ENCODE measurements at regions not wholly inside any gene's neighbourhood (a gene's known extent, or its start where the extent isn't known, plus 50 kb on each side); places are given as distances from the start of the nearest gene placed in this dataset.

GRCh38 chr18:46386788-46387187 lies 270.2 kb downstream of the LOXHD1 start:
- Histone ChIP-seq H3K4me1 (ENCODE audit: control insufficient read depth, insufficient read depth, low read length) (0 out of 2 replicates have a peak, but pooled peaks cover 9% of the 10 kb centered on the region), H3K4me3 (ENCODE audit: low read depth in 2 of 2, low read length in 2 of 2) (no peak overlapping the region), H3K9me3 (ENCODE audit: control insufficient read depth, insufficient read depth, low read depth, low read length) (no peaks in the 10 kb centered on the region), H3K36me3 (ENCODE audit: control insufficient read depth, insufficient read depth, low read length) (no peaks in the 10 kb centered on the region), H3K27ac (ENCODE audit: low read length) (no peak overlapping the region; the same call in 1 of the 2 replicates), H3K27me3 (ENCODE audit: control insufficient read depth, insufficient read depth, low read length) (no peaks in the 10 kb centered on the region)
- POLR2A ChIA-PET = no interaction called here
- CTCF ChIA-PET = no interaction called here
- DNase-seq (ENCODE audit: low read depth, low spot score) (no peak), ATAC-seq (no peak)
- no peak for TF ChIP-seq CTCF (IDR thresholded peaks at IDR 0.05)
- intact Hi-C loops (cut with micrococcal nuclease; ENCODE audit: unreplicated experiment) (no loop called here), in situ Hi-C loops (cut with HindIII; ENCODE audit: low pct_unique_long_range_greater_than_20kb, low sequenced_read_pairs) (no loop called here)
- BruUV-seq (replicated peaks) = no TSS peak

GRCh38 chr18:46387441-46388131 lies 269.4 kb downstream of the LOXHD1 start:
- no TSS peak for BruUV-seq (replicated peaks)
- H3K27ac ChIP-seq (ENCODE audit: low read length) = no peak overlapping the region
- CTCF ChIA-PET = no interaction called here

GRCh38 chr18:46388286-46388685 lies 268.7 kb downstream of the LOXHD1 start:
- Histone ChIP-seq H3K27me3 (ENCODE audit: control insufficient read depth, insufficient read depth, low read length) (no peaks in the 10 kb centered on the region), H3K4me1 (ENCODE audit: control insufficient read depth, insufficient read depth, low read length) (0 out of 2 replicates have a peak, but pooled peaks cover 9% of the 10 kb centered on the region), H3K9me3 (ENCODE audit: control insufficient read depth, insufficient read depth, low read depth, low read length) (no peaks in the 10 kb centered on the region), H3K4me3 (ENCODE audit: low read depth in 2 of 2, low read length in 2 of 2) (no peak overlapping the region), H3K27ac (ENCODE audit: low read length) (peak overlapping the region; percentile 57), H3K36me3 (ENCODE audit: control insufficient read depth, insufficient read depth, low read length) (no peaks in the 10 kb centered on the region)
- TF ChIP-seq SIN3A (IDR thresholded peaks at IDR 0.05; ENCODE audit: borderline replicate concordance, insufficient read depth, low read depth, low read length) (no peak), POLR2AphosphoS5 (IDR thresholded peaks at IDR 0.05; ENCODE audit: low read depth, low read length) (no peak), CTCF (IDR thresholded peaks at IDR 0.05) (no peak), REST (IDR thresholded peaks at IDR 0.05; ENCODE audit: insufficient read depth in 1 of 2, low read depth in 2 of 2, low read length in 1 of 2) (no peak), TCF7L2 (IDR thresholded peaks at IDR 0.05; ENCODE audit: low read depth, low read length) (no peak)
- DNase-seq (ENCODE audit: low read depth, low spot score) (no peak), ATAC-seq (no peak)
- intact Hi-C loops (cut with micrococcal nuclease; ENCODE audit: unreplicated experiment) = no loop called here
- in situ Hi-C loops (cut with HindIII; ENCODE audit: low pct_unique_long_range_greater_than_20kb, low sequenced_read_pairs) = no loop called here
- BruUV-seq (replicated peaks) = no TSS peak
- ChIA-PET POLR2A (no interaction called here), CTCF (no interaction called here)

More at GRCh38 chr18:46387441-46388131, 269.4 kb downstream of the LOXHD1 start:
- DNase-seq (ENCODE audit: low read depth, low spot score) (no peak), ATAC-seq (peak; percentile 88)
- Histone ChIP-seq H3K9me3 (ENCODE audit: control insufficient read depth, insufficient read depth, low read depth, low read length) (no peaks in the 10 kb centered on the region), H3K36me3 (ENCODE audit: control insufficient read depth, insufficient read depth, low read length) (no peaks in the 10 kb centered on the region), H3K4me1 (ENCODE audit: control insufficient read depth, insufficient read depth, low read length) (0 out of 2 replicates have a peak, but pooled peaks cover 9% of the 10 kb centered on the region), H3K4me3 (ENCODE audit: low read depth in 2 of 2, low read length in 2 of 2) (no peak overlapping the region), H3K27me3 (ENCODE audit: control insufficient read depth, insufficient read depth, low read length) (no peaks in the 10 kb centered on the region)
- TF ChIP-seq POLR2AphosphoS5 (IDR thresholded peaks at IDR 0.05; ENCODE audit: low read depth, low read length) (no peak), SIN3A (IDR thresholded peaks at IDR 0.05; ENCODE audit: borderline replicate concordance, insufficient read depth, low read depth, low read length) (no peak)
- POLR2A ChIA-PET = interaction anchor here (0.6 to 0.7 kb wide), 2 partner anchors 23 to 358 kb away, joined by 3 read pairs; no protein-coding TSS in a partner anchor
- intact Hi-C loops (cut with micrococcal nuclease; ENCODE audit: unreplicated experiment) (no loop called here), in situ Hi-C loops (cut with HindIII; ENCODE audit: low pct_unique_long_range_greater_than_20kb, low sequenced_read_pairs) (no loop called here)

Measured in Panc1 (cell line).